Smooth muscle cell (in vitro differentiated cells): ENCODE measurements at regions not wholly inside any gene's neighbourhood (a gene's known extent, or its start where the extent isn't known, plus 50 kb on each side); places are given as distances from the start of the nearest gene placed in this dataset.

Experiments
- DNase-seq: peaks from one replicate; lab custom pipeline; 2025; ENCODE audit not compliant: unreplicated experiment; lab: John Stamatoyannopoulos, UW
- H2AFZ ChIP-seq: fragments of 200-600 bp; sonication (generic); 2 replicates; pipeline ENCODE4 v1.6.0; 2016; ENCODE audit warnings: antibody characterized with exemption, low read depth, mild to moderate bottlenecking
- H3F3A ChIP-seq: fragments of 200-600 bp; sonication (generic); 2 replicates; pipeline ENCODE4 v1.6.0; 2017; ENCODE audit warnings: antibody characterized with exemption, low read depth
- H3K27ac ChIP-seq: fragments of 200-600 bp; sonication (generic); 2 replicates; pipeline ENCODE4 v1.5.1; 2016; ENCODE audit warnings: low read depth, mild to moderate bottlenecking
- H3K27me3 ChIP-seq: fragments of 200-600 bp; sonication (generic); 2 replicates; pipeline ENCODE4 v1.6.1; 2016; ENCODE audit warnings: low read depth, mild to moderate bottlenecking
- H3K36me3 ChIP-seq: fragments of 200-600 bp; sonication (generic); 2 replicates; pipeline ENCODE4 v1.5.1; 2016; ENCODE audit warnings: low read depth
- H3K4me1 ChIP-seq: fragments of 200-600 bp; sonication (generic); 2 replicates; pipeline ENCODE4 v1.5.1; 2016; ENCODE audit warnings: low read depth
- H3K4me2 ChIP-seq: fragments of 200-600 bp; sonication (generic); 2 replicates; pipeline ENCODE4 v1.6.0; 2016; ENCODE audit warnings: mild to moderate bottlenecking
- H3K4me3 ChIP-seq: fragments of 200-600 bp; sonication (generic); 2 replicates; pipeline ENCODE4 v1.5.1; 2016; ENCODE audit warnings: mild to moderate bottlenecking
- H3K79me2 ChIP-seq: fragments of 200-600 bp; sonication (generic); 2 replicates; pipeline ENCODE4 v1.6.0; 2016; ENCODE audit warnings: low read depth, mild to moderate bottlenecking
- H3K9ac ChIP-seq: fragments of 200-600 bp; sonication (generic); 2 replicates; pipeline ENCODE4 v1.6.0; 2016; ENCODE audit warnings: low read depth
- H3K9me3 ChIP-seq: fragments of 200-600 bp; sonication (generic); replicated peaks from 2 replicates; pipeline ENCODE4 v1.5.1; 2016; ENCODE audit warnings: low read depth
- H4K20me1 ChIP-seq: fragments of 200-600 bp; sonication (generic); 2 replicates; pipeline ENCODE4 v1.6.0; 2016; ENCODE audit warnings: low read depth
- WGBS: methylation state at CpG from one replicate; pipeline ENCODE4 v1.1.7; 2016; ENCODE audit warnings: low lambda C conversion rate; 5-methylcytosine and 5-hydroxymethylcytosine counted together
- TF ChIP-seq, protein P1 (sequence below): fragments of 200-600 bp; sonication (generic); IDR thresholded peaks from 2 replicates; pipeline ENCODE4 v1.5.1; 2017; ENCODE audit warnings: borderline replicate concordance, mild to moderate bottlenecking, antibody characterized with exemption; ENCODE audit not compliant: insufficient read depth, poor library complexity, severe bottlenecking

GRCh38 chr2:217017456-217018252, 157.8 kb upstream of the TNP1 start:
- Histone ChIP-seq H3K36me3 (no peaks in the 10 kb centered on the region), H3K79me2 (no peaks in the 10 kb centered on the region), H4K20me1 (no peaks in the 10 kb centered on the region), H3K27ac (peak overlapping the region; percentile 16), H3K9me3 (no peaks in the 10 kb centered on the region), H3K4me1 (no peaks in the 10 kb centered on the region), H3K9ac (no peak overlapping the region), H2AFZ (peak overlapping the region; percentile 59), H3K4me3 (no peak overlapping the region), H3K27me3 (no peaks in the 10 kb centered on the region), H3K4me2 (no peak overlapping the region), H3F3A (no peaks in the 10 kb centered on the region)
- no peak for DNase-seq
- TF ChIP-seq, protein P1, sequence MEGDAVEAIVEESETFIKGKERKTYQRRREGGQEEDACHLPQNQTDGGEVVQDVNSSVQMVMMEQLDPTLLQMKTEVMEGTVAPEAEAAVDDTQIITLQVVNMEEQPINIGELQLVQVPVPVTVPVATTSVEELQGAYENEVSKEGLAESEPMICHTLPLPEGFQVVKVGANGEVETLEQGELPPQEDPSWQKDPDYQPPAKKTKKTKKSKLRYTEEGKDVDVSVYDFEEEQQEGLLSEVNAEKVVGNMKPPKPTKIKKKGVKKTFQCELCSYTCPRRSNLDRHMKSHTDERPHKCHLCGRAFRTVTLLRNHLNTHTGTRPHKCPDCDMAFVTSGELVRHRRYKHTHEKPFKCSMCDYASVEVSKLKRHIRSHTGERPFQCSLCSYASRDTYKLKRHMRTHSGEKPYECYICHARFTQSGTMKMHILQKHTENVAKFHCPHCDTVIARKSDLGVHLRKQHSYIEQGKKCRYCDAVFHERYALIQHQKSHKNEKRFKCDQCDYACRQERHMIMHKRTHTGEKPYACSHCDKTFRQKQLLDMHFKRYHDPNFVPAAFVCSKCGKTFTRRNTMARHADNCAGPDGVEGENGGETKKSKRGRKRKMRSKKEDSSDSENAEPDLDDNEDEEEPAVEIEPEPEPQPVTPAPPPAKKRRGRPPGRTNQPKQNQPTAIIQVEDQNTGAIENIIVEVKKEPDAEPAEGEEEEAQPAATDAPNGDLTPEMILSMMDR = no peak
- 78% methylated on average over 9 of the region's 9 CpGs for WGBS

- no peaks in the 10 kb centered on the region for H3K9me3 ChIP-seq
- TF ChIP-seq, protein P1 = no peak
- H3K4me1 ChIP-seq = no peaks in the 10 kb centered on the region
- H3F3A ChIP-seq = no peaks in the 10 kb centered on the region
- no peak for DNase-seq
- no peaks in the 10 kb centered on the region for H3K27me3 ChIP-seq
- peak overlapping the region; percentile 17 for H2AFZ ChIP-seq
- H3K4me3 ChIP-seq = no peak overlapping the region
- H3K4me2 ChIP-seq = no peak overlapping the region
- H3K27ac ChIP-seq = no peak overlapping the region
- no peak overlapping the region for H3K9ac ChIP-seq
- H4K20me1 ChIP-seq = no peaks in the 10 kb centered on the region
- 65% methylated on average over 7 of the region's 7 CpGs for WGBS
- no peaks in the 10 kb centered on the region for H3K79me2 ChIP-seq
- H3K36me3 ChIP-seq = no peaks in the 10 kb centered on the region
These were observed 157.0 kb upstream of the TNP1 start for GRCh38 chr2:217016796-217017419.

GRCh38 chr2:217014328-217015105, 154.7 kb upstream of the TNP1 start:
- H3K4me3 ChIP-seq = no peak overlapping the region
- 88% methylated on average over 6 of the region's 6 CpGs for whole genome bisulfite sequencing
- no peak for DNase-seq
- H3K36me3 ChIP-seq = no peaks in the 10 kb centered on the region
- no peak overlapping the region for H3K9ac ChIP-seq
- no peaks in the 10 kb centered on the region for H3K9me3 ChIP-seq
- H3K4me2 ChIP-seq = no peak overlapping the region
- no peaks in the 10 kb centered on the region for H3K4me1 ChIP-seq
- H3K79me2 ChIP-seq = no peaks in the 10 kb centered on the region
- no peaks in the 10 kb centered on the region for H4K20me1 ChIP-seq
- no peaks in the 10 kb centered on the region for H3K27me3 ChIP-seq
- no peak overlapping the region for H2AFZ ChIP-seq
- H3F3A ChIP-seq = no peaks in the 10 kb centered on the region
- TF ChIP-seq, protein P1 = no peak
- H3K27ac ChIP-seq = no peak overlapping the region
